GM12874 (cell line): ENCODE measurements at regions not wholly inside any gene's neighbourhood (a gene's known extent, or its start where the extent isn't known, plus 50 kb on each side); places are given as distances from the start of the nearest gene placed in this dataset.
A peak's percentile ranks its signal among the peaks of the same experiment; 100 is the strongest.

Experiments used
- CTCF ChIP-seq: IDR thresholded peaks from 2 replicates; pipeline ENCODE4 v1.5.1; 2011; ENCODE audit warnings: low read depth, mild to moderate bottlenecking, control low read depth, low read length, moderate library complexity; ENCODE audit not compliant: insufficient read depth

DNA sequence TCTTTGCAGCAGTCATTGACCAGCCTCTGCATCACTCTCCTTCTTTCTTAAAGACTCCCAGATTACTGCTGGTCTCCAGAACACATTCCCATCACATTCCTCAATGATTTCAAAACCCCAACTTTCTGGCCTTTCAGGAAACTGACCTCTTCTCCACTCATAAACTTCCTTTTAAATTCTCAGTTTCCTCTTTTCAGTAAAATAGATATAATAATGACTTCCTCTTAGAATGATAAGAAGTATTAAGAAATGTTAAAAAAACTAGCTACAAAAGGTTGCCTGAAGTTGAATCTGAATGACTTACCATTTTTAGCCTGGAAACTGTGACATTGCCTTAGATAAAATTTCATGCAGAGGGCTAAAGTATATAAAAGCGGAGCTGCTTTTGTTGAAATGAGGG is 239.3 kb downstream of the OGFRL1 start:
- TF ChIP-seq CTCF, result no peak

DNA sequence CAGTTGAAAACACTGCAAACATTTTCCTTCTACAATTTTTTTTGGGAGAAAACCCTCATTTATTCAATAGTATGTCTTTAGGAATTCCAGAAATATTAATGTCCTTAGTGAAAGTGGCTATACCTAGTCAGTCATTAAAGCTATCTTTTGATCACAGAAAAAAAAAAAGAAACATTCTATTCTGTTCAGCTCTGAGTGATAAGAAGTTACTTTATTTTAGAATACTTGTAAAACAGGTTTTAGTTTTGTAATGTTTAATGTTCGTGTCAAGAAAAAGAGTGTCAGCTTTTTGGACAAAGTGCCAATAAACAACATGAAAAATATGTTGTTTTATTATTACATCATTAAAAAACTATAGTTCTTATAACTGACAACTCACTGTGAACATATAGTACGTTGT is 240.4 kb downstream of the OGFRL1 start:
- no peak for TF ChIP-seq CTCF

DNA sequence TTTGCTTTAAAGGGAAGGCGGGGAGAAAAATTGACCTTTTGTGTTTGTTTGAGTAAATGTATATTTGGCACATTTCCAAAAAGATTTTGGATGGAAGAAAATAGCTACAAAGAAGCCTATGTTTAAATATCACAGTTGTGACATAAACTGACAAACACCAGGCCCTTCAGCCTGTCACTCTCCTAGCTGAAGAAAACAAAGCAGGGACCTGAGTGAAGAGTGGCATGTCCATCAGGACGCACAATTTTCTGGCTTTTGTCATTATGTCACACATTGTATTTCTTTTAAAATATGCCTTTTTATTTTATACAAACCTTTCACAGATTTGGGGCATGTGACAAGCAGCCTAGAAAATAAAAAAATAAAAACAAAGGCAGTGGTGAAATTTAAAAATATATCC is 241.2 kb downstream of the OGFRL1 start:
- no peak for TF ChIP-seq CTCF

DNA sequence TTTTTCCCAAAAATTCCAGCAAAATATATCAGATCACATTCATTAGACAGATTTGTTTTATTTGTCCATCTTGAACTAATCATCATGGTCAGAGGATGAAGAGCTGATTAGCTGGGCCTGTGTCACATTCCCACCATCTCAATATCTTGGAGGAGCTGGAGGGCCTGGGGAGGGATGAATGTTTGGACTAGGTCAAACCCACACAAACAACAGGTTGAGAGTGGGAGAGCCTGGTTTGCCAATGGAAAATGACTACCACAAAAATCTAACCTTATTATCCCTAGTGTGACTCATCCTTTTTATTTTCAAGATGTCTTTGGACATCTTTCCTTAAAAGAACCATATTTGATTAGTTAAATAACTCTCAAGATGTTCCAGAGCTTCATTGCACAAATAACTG is 242.4 kb downstream of the OGFRL1 start:
- no peak for TF ChIP-seq CTCF

GRCh38 chr6:71531841-71532240 is 243.2 kb downstream of the OGFRL1 start:
- no peak for TF ChIP-seq CTCF

DNA sequence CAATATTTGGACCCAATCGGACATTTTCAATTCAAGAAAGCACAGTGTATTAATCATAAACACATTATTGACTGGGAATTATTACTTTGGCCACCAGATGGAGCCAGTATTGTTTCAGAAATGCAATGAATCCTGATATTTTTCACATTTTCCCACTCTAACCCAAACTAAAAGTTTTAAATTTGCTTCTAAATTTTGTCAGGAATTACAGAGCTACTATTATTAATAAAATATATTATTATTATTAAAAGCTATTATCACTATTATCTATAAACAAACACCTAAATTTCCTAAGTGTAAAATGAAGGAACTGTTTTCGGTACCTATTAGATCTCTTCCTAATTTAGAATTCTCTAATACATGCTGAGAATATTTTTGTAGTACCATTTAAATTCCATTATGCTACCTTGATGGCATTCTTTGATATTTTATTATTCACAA is 245.3 kb downstream of the OGFRL1 start:
- peak; percentile 21; the same call in 1 of the 2 replicates for TF ChIP-seq CTCF

- no peak for TF ChIP-seq CTCF
Observed at GRCh38 chr6:71534921-71535320, 246.3 kb downstream of the OGFRL1 start.

DNA sequence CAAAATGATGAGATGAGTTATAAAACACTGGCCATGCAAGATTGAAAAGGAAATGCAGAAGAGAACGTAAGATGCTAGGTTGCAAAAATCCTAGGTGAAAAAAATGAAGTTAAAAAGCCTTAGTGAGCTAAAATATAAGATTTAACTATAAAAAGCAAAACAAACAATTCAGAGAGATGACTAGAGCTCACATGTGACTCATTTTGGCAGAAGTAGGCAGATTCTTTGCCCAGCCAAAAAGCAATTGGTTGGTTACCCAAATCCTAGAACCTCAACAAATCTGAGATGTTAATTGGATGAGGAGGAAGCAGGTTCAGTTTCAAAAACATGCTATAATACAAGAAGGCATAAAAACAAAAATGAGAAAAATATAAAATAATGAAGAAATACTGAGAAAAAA is 249.1 kb downstream of the OGFRL1 start:
- TF ChIP-seq CTCF, result no peak
